Kidney (tissue), 13 donors: ENCODE measurements at regions not wholly inside any gene's neighbourhood (a gene's known extent, or its start where the extent isn't known, plus 50 kb on each side); places are given as distances from the start of the nearest gene placed in this dataset.

ENCODE experiments used
- DNase-seq, 5 donors: peaks; one replicate each; pipeline ENCODE4 v3.0.0-alpha.2; 2013 to 2020
- FAIRE-seq: peaks from 2 replicates; lab custom pipeline; 2012; peaks lifted over from hg19 to GRCh38; lab: Jason Lieb, UNC
- H3K27ac ChIP-seq, 2 donors: one replicate each; pipeline ENCODE4 v1.7.0; 2013; ENCODE audit warnings: low read depth in 2 of 2, low read length in 2 of 2, inconsistent platforms in 1 of 2
- H3K27me3 ChIP-seq: one replicate; pipeline ENCODE4 v1.7.1; 2013; ENCODE audit warnings: low read length, inconsistent platforms; ENCODE audit not compliant: control insufficient read depth, insufficient read depth
- H3K36me3 ChIP-seq, 3 donors: one replicate each; pipeline versions ENCODE4 v1.7.0 to v1.7.1; 2013; ENCODE audit warnings: low read length in 3 of 3, control low read depth in 1 of 3, inconsistent platforms in 1 of 3; ENCODE audit not compliant: insufficient read depth in 3 of 3, control insufficient read depth in 2 of 3
- H3K4me1 ChIP-seq, 3 donors: one replicate each; pipeline versions ENCODE4 v1.7.0 to v1.7.1; 2013; ENCODE audit warnings: low read length in 3 of 3, inconsistent platforms in 1 of 3, low read depth in 1 of 3; ENCODE audit not compliant: control insufficient read depth in 2 of 3, insufficient read depth in 2 of 3
- H3K4me3 ChIP-seq, 3 donors: one replicate each; pipeline versions ENCODE4 v1.7.0 to v1.8.1; 2013; ENCODE audit warnings: low read length in 3 of 3, control low read depth in 1 of 3, inconsistent platforms in 1 of 3
- H3K9ac ChIP-seq, 3 donors: one replicate each; pipeline versions ENCODE4 v1.7.0 to v1.7.1; 2013; ENCODE audit warnings: low read length in 3 of 3, control low read depth in 1 of 3, inconsistent platforms in 1 of 3
- H3K9me3 ChIP-seq, 3 donors: one replicate each; pipeline versions ENCODE4 v1.7.0 to v1.7.1; 2013; ENCODE audit warnings: low read length in 3 of 3, control low read depth in 1 of 3, inconsistent platforms in 1 of 3; ENCODE audit not compliant: control insufficient read depth in 2 of 3, insufficient read depth in 1 of 3
- CTCF ChIP-seq: IDR thresholded peaks from 3 replicates; pipeline ENCODE4 v1.5.1; 2012; ENCODE audit warnings: mild to moderate bottlenecking, moderate library complexity, borderline replicate concordance; ENCODE audit not compliant: insufficient read depth; ENCODE audit errors: extremely low read depth
- intact Hi-C: fragments of 100-400 bp; cut with DNase I; formaldehyde crosslinking; loops from one replicate; pipeline ENCODE4 v1.11.1; 2022
- donor health status: control.
- donor health status: control.
- donor health status: control.
- donor health status: control.
- donor health status: control.
- donor health status: DM: yes; HTN: yes; CAD: no.
- donor health status: Normal renal cell carcinoma (clear cell type).

GRCh38 chr17:69949496-69949895 lies 125.5 kb upstream of the KCNJ16 start:
- Histone ChIP-seq H3K9ac (no peak overlapping the region), H3K36me3 (no peaks in the 10 kb centered on the region), H3K9me3 (no peaks in the 10 kb centered on the region), H3K4me1 (no peaks in the 10 kb centered on the region), H3K4me3 (no peak overlapping the region), H3K27me3 (no peaks in the 10 kb centered on the region), H3K27ac (no peak overlapping the region)
- DNase-seq (no peak), FAIRE-seq (no peak)
- TF ChIP-seq CTCF = no peak
- intact Hi-C loops = no loop called here

GRCh38 chr17:69949973-69950695 lies 124.9 kb upstream of the KCNJ16 start:
- H3K36me3 ChIP-seq = no peaks in the 10 kb centered on the region
- H3K4me1 ChIP-seq = no peaks in the 10 kb centered on the region
- no peak overlapping the region for H3K4me3 ChIP-seq
- H3K27ac ChIP-seq = no peak overlapping the region
- no peak for DNase-seq
- TF ChIP-seq CTCF = no peak
- intact Hi-C loops = no loop called here
- FAIRE-seq = no peak
- no peaks in the 10 kb centered on the region for H3K27me3 ChIP-seq
- H3K9me3 ChIP-seq = no peaks in the 10 kb centered on the region
- H3K9ac ChIP-seq = no peak overlapping the region

- DNase-seq = no peak
- intact Hi-C loops = no loop called here
- Histone ChIP-seq H3K27ac (no peak overlapping the region), H3K27me3 (no peaks in the 10 kb centered on the region), H3K4me3 (no peak overlapping the region), H3K9ac (no peak overlapping the region), H3K36me3 (no peaks in the 10 kb centered on the region), H3K4me1 (no peaks in the 10 kb centered on the region), H3K9me3 (no peaks in the 10 kb centered on the region)
- no peak for TF ChIP-seq CTCF
- FAIRE-seq = no peak
Measured at GRCh38 chr17:69950701-69951418, 124.2 kb upstream of the KCNJ16 start.
